HepG2 (cell line): ENCODE measurements at regions not wholly inside any gene's neighbourhood (a gene's known extent, or its start where the extent isn't known, plus 50 kb on each side); places are given as distances from the start of the nearest gene placed in this dataset.
"Not testable (repeated sequence)": the region's sequence is repeated elsewhere in the genome, so short reads cannot be mapped to it uniquely, and the experiment has no call there.

ENCODE experiments used
- CHD4 ChIP-seq: fragments of 200-600 bp; sonication (generic); IDR thresholded peaks from 2 replicates; pipeline ENCODE4 v1.7.0; 2017; ENCODE audit warnings: mild to moderate bottlenecking, low read length, borderline replicate concordance
- JUNB ChIP-seq: sonication (generic); formaldehyde crosslinking; IDR thresholded peaks from 2 replicates; pipeline ENCODE4 v1.8.0; 2022; ENCODE audit warnings: missing genetic modification reagents, mild to moderate bottlenecking, borderline replicate concordance
- MAFK ChIP-seq, 2 experiments: IDR thresholded peaks in 1 of 2; conservative IDR thresholded peaks in 1 of 2; 2 replicates each; pipeline ENCODE4 v1.6.1; 2011; ENCODE audit warnings: improper control_type of control experiment in 2 of 2, low read length in 2 of 2
- MTF1 ChIP-seq: sonication (generic); formaldehyde crosslinking; IDR thresholded peaks from 2 replicates; pipeline ENCODE4 v1.5.0; 2020; ENCODE audit warnings: missing genetic modification reagents
- POLR2AphosphoS5 ChIP-seq: IDR thresholded peaks from 2 replicates; pipeline ENCODE4 v1.6.1; 2012; ENCODE audit warnings: low read depth, low read length
- ZNF746 ChIP-seq: sonication (generic); formaldehyde crosslinking; IDR thresholded peaks from 2 replicates; pipeline ENCODE4 v1.8.0; 2022; ENCODE audit warnings: mild to moderate bottlenecking, missing genetic modification reagents
- TF ChIP-seq, protein P1 (sequence below): sonication (generic); formaldehyde crosslinking; IDR thresholded peaks from 2 replicates; pipeline ENCODE4 v1.4.0; 2020; ENCODE audit warnings: missing genetic modification reagents, borderline replicate concordance

DNA sequence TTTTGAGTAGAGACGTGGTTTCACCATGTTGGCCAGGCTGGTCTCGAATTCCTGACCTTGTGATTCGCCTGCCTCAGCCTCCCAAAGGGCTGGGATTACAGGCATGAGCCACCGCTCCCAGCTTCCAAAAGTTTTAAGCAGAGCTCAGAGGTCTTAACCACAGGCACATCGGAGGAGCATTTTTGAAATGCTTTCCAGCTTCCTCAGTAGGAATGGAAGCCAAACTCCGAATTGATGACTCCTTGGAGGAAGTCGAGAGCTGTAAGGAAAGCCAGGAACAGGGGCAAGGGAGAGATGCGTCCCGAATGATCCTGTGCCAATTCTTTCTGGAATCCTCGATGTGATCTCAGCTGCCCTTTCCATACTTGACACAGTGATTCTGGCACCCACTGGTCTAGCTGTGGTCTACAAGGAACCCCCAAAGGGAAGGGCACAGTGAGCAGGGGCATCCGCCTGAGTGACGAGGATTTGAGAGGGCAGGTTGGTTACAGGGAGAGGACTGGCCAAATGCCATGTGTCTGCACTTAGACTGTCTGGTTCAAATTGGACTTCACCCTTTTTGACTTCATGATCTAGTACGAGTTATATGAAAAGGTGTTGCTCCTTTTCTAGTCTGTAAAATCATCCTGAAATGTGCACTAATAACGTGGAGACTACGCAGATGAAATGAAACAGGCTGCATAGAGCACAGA lies 138.2 kb downstream of the ADRA2C start:
- TF ChIP-seq CHD4; MAFK (conservative IDR thresholded peaks at IDR 0.05 in 1 of 2, IDR thresholded peaks at IDR 0.05 in 1 of 2; ENCODE audit: low read length in 2 of 2); POLR2AphosphoS5; MTF1 (CRISPR knock-in tag); JUNB (CRISPR knock-in tag); ZNF746 (CRISPR knock-in tag): not testable (repeated sequence)
- TF ChIP-seq, protein P1, sequence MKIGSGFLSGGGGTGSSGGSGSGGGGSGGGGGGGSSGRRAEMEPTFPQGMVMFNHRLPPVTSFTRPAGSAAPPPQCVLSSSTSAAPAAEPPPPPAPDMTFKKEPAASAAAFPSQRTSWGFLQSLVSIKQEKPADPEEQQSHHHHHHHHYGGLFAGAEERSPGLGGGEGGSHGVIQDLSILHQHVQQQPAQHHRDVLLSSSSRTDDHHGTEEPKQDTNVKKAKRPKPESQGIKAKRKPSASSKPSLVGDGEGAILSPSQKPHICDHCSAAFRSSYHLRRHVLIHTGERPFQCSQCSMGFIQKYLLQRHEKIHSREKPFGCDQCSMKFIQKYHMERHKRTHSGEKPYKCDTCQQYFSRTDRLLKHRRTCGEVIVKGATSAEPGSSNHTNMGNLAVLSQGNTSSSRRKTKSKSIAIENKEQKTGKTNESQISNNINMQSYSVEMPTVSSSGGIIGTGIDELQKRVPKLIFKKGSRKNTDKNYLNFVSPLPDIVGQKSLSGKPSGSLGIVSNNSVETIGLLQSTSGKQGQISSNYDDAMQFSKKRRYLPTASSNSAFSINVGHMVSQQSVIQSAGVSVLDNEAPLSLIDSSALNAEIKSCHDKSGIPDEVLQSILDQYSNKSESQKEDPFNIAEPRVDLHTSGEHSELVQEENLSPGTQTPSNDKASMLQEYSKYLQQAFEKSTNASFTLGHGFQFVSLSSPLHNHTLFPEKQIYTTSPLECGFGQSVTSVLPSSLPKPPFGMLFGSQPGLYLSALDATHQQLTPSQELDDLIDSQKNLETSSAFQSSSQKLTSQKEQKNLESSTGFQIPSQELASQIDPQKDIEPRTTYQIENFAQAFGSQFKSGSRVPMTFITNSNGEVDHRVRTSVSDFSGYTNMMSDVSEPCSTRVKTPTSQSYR (CRISPR knock-in tag), result not testable (repeated sequence)
